ENCODE measurements at regions not wholly inside any gene's neighbourhood (a gene's known extent, or its start where the extent isn't known, plus 50 kb on each side); places are given as distances from the start of the nearest gene placed in this dataset.

DNA sequence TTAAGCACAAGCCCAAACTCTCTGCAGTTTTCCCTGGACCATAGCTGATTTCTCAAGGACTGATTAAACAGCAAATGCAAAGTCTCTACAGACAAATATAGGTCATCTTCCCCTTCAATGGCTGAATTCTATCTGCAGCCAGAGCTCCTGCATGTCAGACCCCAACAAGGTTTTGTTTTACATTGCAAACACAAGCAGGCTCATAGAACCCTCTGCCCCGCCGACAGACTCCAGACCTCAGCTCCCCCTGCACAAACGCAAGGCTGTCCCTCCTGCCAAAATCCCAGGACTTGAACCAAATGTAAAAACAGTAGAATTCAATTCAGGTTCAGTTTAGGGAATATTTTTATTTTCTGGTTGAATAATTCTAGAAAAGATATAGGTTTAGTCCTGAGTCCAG, 526.7 kb upstream of the TRPC7 start:
- no peak overlapping the region for H2AK5ac ChIP-seq (ENCODE audit: low read depth, low read length)
- H2BK20ac ChIP-seq (ENCODE audit: low read depth, low read length): no peak overlapping the region
- no peak overlapping the region for H3K4ac ChIP-seq (ENCODE audit: low read depth, low read length)
- H4K8ac ChIP-seq (ENCODE audit: low read depth in 2 of 2, low read length in 2 of 2): no peak overlapping the region
- CTCF ChIA-PET: interaction anchor here (0.9 kb wide), 1 partner anchor 10 kb away, joined by 3 read pairs; no protein-coding TSS in a partner anchor
- H3K27ac ChIP-seq (ENCODE audit: insufficient read depth, low read length): no peak overlapping the region
- no peaks in the 10 kb centered on the region for H3K27me3 ChIP-seq (ENCODE audit: control insufficient read depth, insufficient read depth, low read length)
- no peak overlapping the region for H3K56ac ChIP-seq (ENCODE audit: extremely low read depth, insufficient read depth, low read length)
- intact Hi-C loops (cut with micrococcal nuclease): no loop called here
- no peaks in the 10 kb centered on the region for H3K36me3 ChIP-seq (ENCODE audit: control insufficient read depth, insufficient read depth, low read length)
- TF ChIP-seq RFX5 (IDR thresholded peaks at IDR 0.05; ENCODE audit: low read depth, low read length): no peak
- no peak for TF ChIP-seq POLR2A (IDR thresholded peaks at IDR 0.05; ENCODE audit: low read depth, low read length)
- no peak for TF ChIP-seq RCOR1 (IDR thresholded peaks at IDR 0.05; ENCODE audit: insufficient replicate concordance, low read length)
- TF ChIP-seq SMC3 (IDR thresholded peaks at IDR 0.05; ENCODE audit: low read depth, low read length): no peak
- TF ChIP-seq MAZ (IDR thresholded peaks at IDR 0.05; ENCODE audit: borderline replicate concordance, low read depth, low read length): no peak
- no peak for TF ChIP-seq BHLHE40 (IDR thresholded peaks at IDR 0.05; ENCODE audit: low read depth, low read length)
- TF ChIP-seq, protein P1, sequence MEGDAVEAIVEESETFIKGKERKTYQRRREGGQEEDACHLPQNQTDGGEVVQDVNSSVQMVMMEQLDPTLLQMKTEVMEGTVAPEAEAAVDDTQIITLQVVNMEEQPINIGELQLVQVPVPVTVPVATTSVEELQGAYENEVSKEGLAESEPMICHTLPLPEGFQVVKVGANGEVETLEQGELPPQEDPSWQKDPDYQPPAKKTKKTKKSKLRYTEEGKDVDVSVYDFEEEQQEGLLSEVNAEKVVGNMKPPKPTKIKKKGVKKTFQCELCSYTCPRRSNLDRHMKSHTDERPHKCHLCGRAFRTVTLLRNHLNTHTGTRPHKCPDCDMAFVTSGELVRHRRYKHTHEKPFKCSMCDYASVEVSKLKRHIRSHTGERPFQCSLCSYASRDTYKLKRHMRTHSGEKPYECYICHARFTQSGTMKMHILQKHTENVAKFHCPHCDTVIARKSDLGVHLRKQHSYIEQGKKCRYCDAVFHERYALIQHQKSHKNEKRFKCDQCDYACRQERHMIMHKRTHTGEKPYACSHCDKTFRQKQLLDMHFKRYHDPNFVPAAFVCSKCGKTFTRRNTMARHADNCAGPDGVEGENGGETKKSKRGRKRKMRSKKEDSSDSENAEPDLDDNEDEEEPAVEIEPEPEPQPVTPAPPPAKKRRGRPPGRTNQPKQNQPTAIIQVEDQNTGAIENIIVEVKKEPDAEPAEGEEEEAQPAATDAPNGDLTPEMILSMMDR (conservative IDR thresholded peaks at IDR 0.05; ENCODE audit: low read depth, low read length): no peak
- TF ChIP-seq, protein P2, sequence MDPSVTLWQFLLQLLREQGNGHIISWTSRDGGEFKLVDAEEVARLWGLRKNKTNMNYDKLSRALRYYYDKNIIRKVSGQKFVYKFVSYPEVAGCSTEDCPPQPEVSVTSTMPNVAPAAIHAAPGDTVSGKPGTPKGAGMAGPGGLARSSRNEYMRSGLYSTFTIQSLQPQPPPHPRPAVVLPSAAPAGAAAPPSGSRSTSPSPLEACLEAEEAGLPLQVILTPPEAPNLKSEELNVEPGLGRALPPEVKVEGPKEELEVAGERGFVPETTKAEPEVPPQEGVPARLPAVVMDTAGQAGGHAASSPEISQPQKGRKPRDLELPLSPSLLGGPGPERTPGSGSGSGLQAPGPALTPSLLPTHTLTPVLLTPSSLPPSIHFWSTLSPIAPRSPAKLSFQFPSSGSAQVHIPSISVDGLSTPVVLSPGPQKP (IDR thresholded peaks at IDR 0.05; ENCODE audit: borderline replicate concordance, low read depth, low read length): no peak
- TF ChIP-seq FOS (IDR thresholded peaks at IDR 0.05; ENCODE audit: low read depth, low read length): no peak
- TF ChIP-seq NFE2L2 (IDR thresholded peaks at IDR 0.05; ENCODE audit: low read depth, low read length): no peak
- TF ChIP-seq, protein P3, sequence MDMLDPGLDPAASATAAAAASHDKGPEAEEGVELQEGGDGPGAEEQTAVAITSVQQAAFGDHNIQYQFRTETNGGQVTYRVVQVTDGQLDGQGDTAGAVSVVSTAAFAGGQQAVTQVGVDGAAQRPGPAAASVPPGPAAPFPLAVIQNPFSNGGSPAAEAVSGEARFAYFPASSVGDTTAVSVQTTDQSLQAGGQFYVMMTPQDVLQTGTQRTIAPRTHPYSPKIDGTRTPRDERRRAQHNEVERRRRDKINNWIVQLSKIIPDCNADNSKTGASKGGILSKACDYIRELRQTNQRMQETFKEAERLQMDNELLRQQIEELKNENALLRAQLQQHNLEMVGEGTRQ (IDR thresholded peaks at IDR 0.05; ENCODE audit: low read depth, low read length): no peak
- no peak for TF ChIP-seq MAFK (IDR thresholded peaks at IDR 0.05; ENCODE audit: low read depth, low read length)
- TF ChIP-seq CEBPB (IDR thresholded peaks at IDR 0.05; ENCODE audit: low read depth, low read length): no peak
- no peak for TF ChIP-seq CHD1 (IDR thresholded peaks at IDR 0.05; ENCODE audit: low read depth, low read length)
- TF ChIP-seq MXI1 (IDR thresholded peaks at IDR 0.05; ENCODE audit: borderline replicate concordance, low read depth, low read length): no peak
- TF ChIP-seq RAD21 (IDR thresholded peaks at IDR 0.05; ENCODE audit: low read length): no peak
- H3K4me1 ChIP-seq (ENCODE audit: control insufficient read depth, insufficient read depth, low read length): no peaks in the 10 kb centered on the region
- no peak overlapping the region for H2BK5ac ChIP-seq (ENCODE audit: low read depth, low read length, poor library complexity, severe bottlenecking)
- peaks cover 3% of the 10 kb centered on the region for H3K9me3 ChIP-seq (ENCODE audit: control insufficient read depth, insufficient read depth, low read length)
- H2BK120ac ChIP-seq (ENCODE audit: low read depth, low read length): no peak overlapping the region
- in situ Hi-C loops (cut with MboI; ENCODE audit: low sequenced_read_pairs): no loop called here
- BruUV-seq (replicated peaks): no TSS peak
- H4K5ac ChIP-seq (ENCODE audit: low read depth, low read length): no peak overlapping the region
- H3K14ac ChIP-seq (replicated peaks; ENCODE audit: low read depth, low read length): no peak overlapping the region
- no peak overlapping the region for H3K9ac ChIP-seq (ENCODE audit: low read depth, low read length)
- H2AFZ ChIP-seq (replicated peaks; ENCODE audit: low read length, poor library complexity): no peak overlapping the region
- H2AK9ac ChIP-seq (replicated peaks; ENCODE audit: low read depth, low read length, poor library complexity): no peak overlapping the region
- H3K4me3 ChIP-seq (ENCODE audit: insufficient read depth, low read depth, low read length): no peak overlapping the region
- DNase-seq: no peak
- H3K79me1 ChIP-seq (ENCODE audit: low read depth in 1 of 2, low read length in 2 of 2): no peaks in the 10 kb centered on the region
- H4K91ac ChIP-seq (ENCODE audit: insufficient read depth, low read depth, low read length): no peak overlapping the region
- WGBS, 2 experiments (ENCODE audit: extremely low coverage in 2 of 2, insufficient read length in 1 of 2): no CpG with 5 or more reads among the region's 3 CpGs
- ATAC-seq (ENCODE audit: low read depth): no peak
- H3K18ac ChIP-seq (ENCODE audit: low read depth, low read length): no peak overlapping the region
- dilution Hi-C loops (cut with HindIII; ENCODE audit: low sequenced_read_pairs, unreplicated experiment): no loop called here
- H2BK15ac ChIP-seq (ENCODE audit: low read depth, low read length): no peak overlapping the region
- POLR2A ChIA-PET (ENCODE audit: unreplicated experiment): no interaction called here
- H3K23ac ChIP-seq (ENCODE audit: low read depth, low read length): no peak overlapping the region
- no peak overlapping the region for H3K4me2 ChIP-seq (ENCODE audit: low read depth, low read length)
- no peaks in the 10 kb centered on the region for H4K20me1 ChIP-seq (ENCODE audit: insufficient read depth, low read length)
- no peaks in the 10 kb centered on the region for H3K9me1 ChIP-seq (ENCODE audit: insufficient read depth, low read length)

Data from IMR-90 (cell line).